ENCODE measurements at regions not wholly inside any gene's neighbourhood (a gene's known extent, or its start where the extent isn't known, plus 50 kb on each side); places are given as distances from the start of the nearest gene placed in this dataset.

GRCh38 chr10:3622845-3623621, 162.0 kb downstream of the KLF6 start (continued):
- TF ChIP-seq RCOR1 (IDR thresholded peaks at IDR 0.05; ENCODE audit: insufficient replicate concordance, low read length), result no peak
- TF ChIP-seq MAFK (IDR thresholded peaks at IDR 0.05; ENCODE audit: low read depth, low read length), result no peak

- Histone ChIP-seq H3K9me1 (ENCODE audit: insufficient read depth, low read length) (peaks cover 9% of the 10 kb centered on the region; the same call in 1 of the 2 replicates), H2AFZ (replicated peaks; ENCODE audit: low read length, poor library complexity) (no peak overlapping the region), H3K4me1 (ENCODE audit: control insufficient read depth, insufficient read depth, low read length) (peaks cover 11% of the 10 kb centered on the region), H4K5ac (ENCODE audit: low read depth, low read length) (peak overlapping the region; percentile 18; the same call in 1 of the 2 replicates), H3K4me3 (ENCODE audit: insufficient read depth, low read depth, low read length) (no peak overlapping the region), H4K91ac (ENCODE audit: insufficient read depth, low read depth, low read length) (peak overlapping the region; percentile 24), H4K20me1 (ENCODE audit: insufficient read depth, low read length) (no peaks in the 10 kb centered on the region), H3K14ac (replicated peaks; ENCODE audit: low read depth, low read length) (peak overlapping the region; percentile 77), H3K27me3 (ENCODE audit: control insufficient read depth, insufficient read depth, low read length) (no peaks in the 10 kb centered on the region), H3K36me3 (ENCODE audit: control insufficient read depth, insufficient read depth, low read length) (no peaks in the 10 kb centered on the region), H2BK5ac (ENCODE audit: low read depth, low read length, poor library complexity, severe bottlenecking) (no peak overlapping the region), H3K79me1 (ENCODE audit: low read depth in 1 of 2, low read length in 2 of 2) (no peaks in the 10 kb centered on the region; a peak in 1 of 4 replicates), H3K56ac (ENCODE audit: extremely low read depth, insufficient read depth, low read length) (no peak overlapping the region), H2BK20ac (ENCODE audit: low read depth, low read length) (0 out of 2 replicates have a peak overlapping the region, but pooled peaks have one; percentile 20), H2BK15ac (ENCODE audit: low read depth, low read length) (peak overlapping the region; percentile 54; the same call in 1 of the 3 replicates), H3K4ac (ENCODE audit: low read depth, low read length) (no peak overlapping the region), H2AK5ac (ENCODE audit: low read depth, low read length) (peak overlapping the region; percentile 57; the same call in 1 of the 2 replicates), H3K18ac (ENCODE audit: low read depth, low read length) (no peak overlapping the region), H3K9ac (ENCODE audit: low read depth, low read length) (no peak overlapping the region), H3K23ac (ENCODE audit: low read depth, low read length) (no peak overlapping the region), H2AK9ac (replicated peaks; ENCODE audit: low read depth, low read length, poor library complexity) (no peak overlapping the region), H3K4me2 (ENCODE audit: low read depth, low read length) (no peak overlapping the region), H4K8ac (ENCODE audit: low read depth in 2 of 2, low read length in 2 of 2) (no peak overlapping the region), H2BK120ac (ENCODE audit: low read depth, low read length) (peak overlapping the region; percentile 67; the same call in 1 of the 2 replicates), H3K27ac (ENCODE audit: insufficient read depth, low read length) (no peak overlapping the region), H3K9me3 (ENCODE audit: control insufficient read depth, insufficient read depth, low read length) (peaks cover 2% of the 10 kb centered on the region; the same call in 1 of the 2 replicates)
- in situ Hi-C loops (cut with MboI; ENCODE audit: low sequenced_read_pairs) (loop anchor here (10.0 kb wide), 1 partner anchor 158 kb away; no protein-coding TSS in a partner anchor), dilution Hi-C loops (cut with HindIII; ENCODE audit: low sequenced_read_pairs, unreplicated experiment) (no loop called here), intact Hi-C loops (cut with micrococcal nuclease) (loop anchor here (5.0 to 10.0 kb wide), 3 partner anchors 155 to 1142 kb away; no protein-coding TSS in a partner anchor)
- 100% methylated on average over 1 of the region's 2 CpGs; no CpG with 5 or more reads in 1 of the 2 experiments for WGBS, 2 experiments (ENCODE audit: extremely low coverage in 2 of 2, insufficient read length in 1 of 2)
- POLR2A ChIA-PET (ENCODE audit: unreplicated experiment), result no interaction called here
- CTCF ChIA-PET, result interaction anchor here (0.6 kb wide), 1 partner anchor 526 kb away, joined by 3 read pairs; no protein-coding TSS in a partner anchor
- TF ChIP-seq BHLHE40 (IDR thresholded peaks at IDR 0.05; ENCODE audit: low read depth, low read length) (no peak), POLR2A (IDR thresholded peaks at IDR 0.05; ENCODE audit: low read depth, low read length) (no peak), RFX5 (IDR thresholded peaks at IDR 0.05; ENCODE audit: low read depth, low read length) (no peak), CTCF (conservative IDR thresholded peaks at IDR 0.05; ENCODE audit: low read depth, low read length) (no peak)
- BruUV-seq (replicated peaks), result no TSS peak
- DNase-seq (no peak), ATAC-seq (ENCODE audit: low read depth) (no peak)
Observed at GRCh38 chr10:3622427-3622826, 162.6 kb downstream of the KLF6 start.
